ENCODE measurements at regions not wholly inside any gene's neighbourhood (a gene's known extent, or its start where the extent isn't known, plus 50 kb on each side); places are given as distances from the start of the nearest gene placed in this dataset.
"Not testable (repeated sequence)": the region's sequence is repeated elsewhere in the genome, so short reads cannot be mapped to it uniquely, and the experiment has no call there.

DNA sequence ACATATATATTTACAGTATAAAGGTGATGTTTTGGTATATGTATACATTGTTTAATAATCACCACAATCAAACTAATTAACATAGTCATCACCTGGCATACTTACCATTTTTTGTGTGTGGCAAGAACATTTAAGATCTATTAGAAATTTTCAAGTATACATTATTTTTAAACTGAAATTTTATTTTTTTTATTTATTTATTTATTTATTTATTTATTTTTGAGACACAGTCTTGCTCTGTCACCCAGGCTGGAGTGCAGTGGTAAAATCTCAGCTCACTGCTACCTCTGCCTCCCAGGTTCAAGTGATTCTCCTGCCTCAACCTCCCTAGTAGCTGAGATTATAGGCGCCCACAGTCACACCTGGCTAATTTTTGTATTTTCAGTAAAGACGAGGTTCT, 210.5 kb downstream of the ICOS start:
- TF ChIP-seq, protein P1, sequence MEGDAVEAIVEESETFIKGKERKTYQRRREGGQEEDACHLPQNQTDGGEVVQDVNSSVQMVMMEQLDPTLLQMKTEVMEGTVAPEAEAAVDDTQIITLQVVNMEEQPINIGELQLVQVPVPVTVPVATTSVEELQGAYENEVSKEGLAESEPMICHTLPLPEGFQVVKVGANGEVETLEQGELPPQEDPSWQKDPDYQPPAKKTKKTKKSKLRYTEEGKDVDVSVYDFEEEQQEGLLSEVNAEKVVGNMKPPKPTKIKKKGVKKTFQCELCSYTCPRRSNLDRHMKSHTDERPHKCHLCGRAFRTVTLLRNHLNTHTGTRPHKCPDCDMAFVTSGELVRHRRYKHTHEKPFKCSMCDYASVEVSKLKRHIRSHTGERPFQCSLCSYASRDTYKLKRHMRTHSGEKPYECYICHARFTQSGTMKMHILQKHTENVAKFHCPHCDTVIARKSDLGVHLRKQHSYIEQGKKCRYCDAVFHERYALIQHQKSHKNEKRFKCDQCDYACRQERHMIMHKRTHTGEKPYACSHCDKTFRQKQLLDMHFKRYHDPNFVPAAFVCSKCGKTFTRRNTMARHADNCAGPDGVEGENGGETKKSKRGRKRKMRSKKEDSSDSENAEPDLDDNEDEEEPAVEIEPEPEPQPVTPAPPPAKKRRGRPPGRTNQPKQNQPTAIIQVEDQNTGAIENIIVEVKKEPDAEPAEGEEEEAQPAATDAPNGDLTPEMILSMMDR (IDR thresholded peaks at IDR 0.05), result not testable (repeated sequence)
- TF ChIP-seq EP300, POLR2A, POLR2AphosphoS5 (IDR thresholded peaks at IDR 0.05): not testable (repeated sequence)

All from stomach (tissue), 4 donors.